Sigmoid colon (tissue), 6 donors: ENCODE measurements at regions not wholly inside any gene's neighbourhood (a gene's known extent, or its start where the extent isn't known, plus 50 kb on each side); places are given as distances from the start of the nearest gene placed in this dataset.
A peak's percentile ranks its signal among the peaks of the same experiment; 100 is the strongest.

Source experiments
- DNase-seq: peaks from one replicate; pipeline ENCODE4 v3.0.0-alpha.2; 2019
- H3K27ac ChIP-seq, 4 donors: fragments of 200-600 bp; sonication (generic); one replicate each; pipeline ENCODE4 v1.5.1; 2016 to 2019; ENCODE audit warnings: mild to moderate bottlenecking in 1 of 4
- H3K27me3 ChIP-seq, 3 donors: fragments of 200-600 bp; sonication (generic); one replicate each; pipeline ENCODE4 v1.5.1; 2019; ENCODE audit warnings: mild to moderate bottlenecking in 1 of 3
- H3K36me3 ChIP-seq, 4 donors: fragments of 200-600 bp; sonication (generic); one replicate each; pipeline ENCODE4 v1.5.1; 2016 to 2019
- H3K4me1 ChIP-seq, 4 donors: fragments of 200-600 bp; sonication (generic); one replicate each; pipeline ENCODE4 v1.5.1; 2017 to 2019
- H3K4me3 ChIP-seq, 4 donors: fragments of 200-600 bp; sonication (generic); one replicate each; pipeline ENCODE4 v1.5.1; 2017 to 2019; ENCODE audit warnings: mild to moderate bottlenecking in 2 of 4, moderate library complexity in 1 of 4
- H3K9me3 ChIP-seq, 4 donors: fragments of 200-600 bp in 3 of 4; sonication (generic) in 3 of 4; one replicate each; pipeline versions ENCODE4 v1.5.1 to v1.6.1; 2013 to 2019
- EP300 ChIP-seq, 4 donors: sonication (generic); formaldehyde crosslinking; IDR thresholded peaks; one replicate each; pipeline ENCODE4 v1.6.1; 2017; ENCODE audit warnings: antibody characterized with exemption in 4 of 4
- POLR2A ChIP-seq, 2 donors: fragments of 450-650 bp; IDR thresholded peaks; one replicate each; pipeline ENCODE4 v1.6.1; 2016; ENCODE audit warnings: antibody characterized with exemption in 2 of 2, mild to moderate bottlenecking in 2 of 2, moderate library complexity in 2 of 2
- POLR2AphosphoS5 ChIP-seq, 4 donors: sonication (generic); formaldehyde crosslinking; IDR thresholded peaks; one replicate each; pipeline ENCODE4 v1.6.1; 2017; ENCODE audit warnings: antibody characterized with exemption in 4 of 4
- WGBS, 2 donors: extraction: QIAGEN DNeasy Blood & Tissue Kit; methylation state at CpG; one replicate each; pipeline ENCODE4 v1.1.7; 2013; 5-methylcytosine and 5-hydroxymethylcytosine counted together
- intact Hi-C: fragments of 100-400 bp; cut with DNase I; formaldehyde crosslinking; loops from one replicate; pipeline ENCODE4 v1.15.1; 2023
- TF ChIP-seq, protein P1 (sequence below), 4 experiments: fragments of 450-650 bp in 3 of 4; fragments of 200-600 bp in 1 of 4; IDR thresholded peaks; one replicate each; pipeline ENCODE4 v1.5.1; 2016 to 2019; ENCODE audit warnings: antibody characterized with exemption in 4 of 4, mild to moderate bottlenecking in 3 of 4, moderate library complexity in 2 of 4
- donor health status: healthy with polysubstance abuse.
- donor health status: healthy.

DNA sequence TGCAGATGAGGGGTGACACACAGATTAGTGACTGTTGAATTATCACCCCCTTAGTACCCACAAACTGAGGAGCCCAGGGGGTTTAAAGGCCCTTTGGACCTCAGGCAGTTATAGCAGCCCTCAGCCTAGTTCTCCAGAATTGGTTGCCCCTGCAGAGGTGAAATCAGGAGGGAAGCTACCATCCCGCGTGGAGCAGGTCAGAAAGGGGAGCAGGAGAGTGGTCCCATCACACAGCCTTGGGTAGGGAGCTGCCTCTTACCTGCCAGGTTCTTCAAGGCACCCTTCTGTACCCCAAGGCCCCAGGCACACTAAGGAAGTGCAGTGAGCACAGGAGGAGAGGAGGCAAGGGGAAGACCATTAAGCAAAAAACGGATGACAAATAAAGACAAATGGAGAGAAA is 121.2 kb upstream of the TNR start:
- intact Hi-C loops, result no loop called here
- DNase-seq, result no peak
- Histone ChIP-seq H3K27ac (no peak overlapping the region), H3K4me3 (no peak overlapping the region), H3K27me3 (no peaks in the 10 kb centered on the region), H3K9me3 (no peaks in the 10 kb centered on the region), H3K36me3 (no peaks in the 10 kb centered on the region), H3K4me1 (peaks cover 0 to 18% (median 13%) of the 10 kb centered on the region in 4 donors)
- TF ChIP-seq, protein P1, sequence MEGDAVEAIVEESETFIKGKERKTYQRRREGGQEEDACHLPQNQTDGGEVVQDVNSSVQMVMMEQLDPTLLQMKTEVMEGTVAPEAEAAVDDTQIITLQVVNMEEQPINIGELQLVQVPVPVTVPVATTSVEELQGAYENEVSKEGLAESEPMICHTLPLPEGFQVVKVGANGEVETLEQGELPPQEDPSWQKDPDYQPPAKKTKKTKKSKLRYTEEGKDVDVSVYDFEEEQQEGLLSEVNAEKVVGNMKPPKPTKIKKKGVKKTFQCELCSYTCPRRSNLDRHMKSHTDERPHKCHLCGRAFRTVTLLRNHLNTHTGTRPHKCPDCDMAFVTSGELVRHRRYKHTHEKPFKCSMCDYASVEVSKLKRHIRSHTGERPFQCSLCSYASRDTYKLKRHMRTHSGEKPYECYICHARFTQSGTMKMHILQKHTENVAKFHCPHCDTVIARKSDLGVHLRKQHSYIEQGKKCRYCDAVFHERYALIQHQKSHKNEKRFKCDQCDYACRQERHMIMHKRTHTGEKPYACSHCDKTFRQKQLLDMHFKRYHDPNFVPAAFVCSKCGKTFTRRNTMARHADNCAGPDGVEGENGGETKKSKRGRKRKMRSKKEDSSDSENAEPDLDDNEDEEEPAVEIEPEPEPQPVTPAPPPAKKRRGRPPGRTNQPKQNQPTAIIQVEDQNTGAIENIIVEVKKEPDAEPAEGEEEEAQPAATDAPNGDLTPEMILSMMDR (IDR thresholded peaks at IDR 0.05), result no peak
- TF ChIP-seq EP300 (IDR thresholded peaks at IDR 0.05), result no peak
- no peak for TF ChIP-seq POLR2AphosphoS5 (IDR thresholded peaks at IDR 0.05)
- TF ChIP-seq POLR2A (IDR thresholded peaks at IDR 0.05), result no peak
- 68 to 75% methylated on average over 3 of the region's 3 CpGs for WGBS, 2 donors

DNA sequence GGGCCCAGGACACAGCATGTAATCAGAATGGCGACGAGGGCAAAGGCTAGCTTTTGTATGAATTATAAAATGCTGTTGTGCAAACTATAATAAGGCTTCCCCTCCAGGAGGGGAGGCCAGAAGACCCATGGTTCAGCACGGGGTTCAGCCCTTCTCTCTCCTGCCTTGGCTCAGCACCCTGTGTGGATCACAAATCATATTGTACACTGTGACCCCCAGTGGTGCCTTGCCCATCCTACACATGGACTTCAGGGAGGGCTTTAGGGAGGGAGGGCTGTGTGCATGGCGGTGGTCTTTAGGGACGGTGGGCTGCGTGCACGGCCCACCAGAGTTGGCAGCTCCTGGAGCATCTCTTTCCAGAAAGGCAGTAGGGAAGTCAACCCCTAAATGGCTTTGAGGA is 120.8 kb upstream of the TNR start:
- Histone ChIP-seq H3K4me3 (no peak overlapping the region), H3K9me3 (no peaks in the 10 kb centered on the region), H3K27ac (no peak overlapping the region), H3K27me3 (no peaks in the 10 kb centered on the region), H3K36me3 (no peaks in the 10 kb centered on the region), H3K4me1 (peaks cover 0 to 18% (median 13%) of the 10 kb centered on the region in 4 donors)
- no peak for DNase-seq
- WGBS, 2 donors, result 89 to 91% methylated on average over 7 of the region's 7 CpGs
- TF ChIP-seq POLR2AphosphoS5 (IDR thresholded peaks at IDR 0.05) (no peak), EP300 (IDR thresholded peaks at IDR 0.05) (no peak), POLR2A (IDR thresholded peaks at IDR 0.05) (no peak)
- TF ChIP-seq, protein P1 (IDR thresholded peaks at IDR 0.05), result no peak
- intact Hi-C loops, result no loop called here

DNA sequence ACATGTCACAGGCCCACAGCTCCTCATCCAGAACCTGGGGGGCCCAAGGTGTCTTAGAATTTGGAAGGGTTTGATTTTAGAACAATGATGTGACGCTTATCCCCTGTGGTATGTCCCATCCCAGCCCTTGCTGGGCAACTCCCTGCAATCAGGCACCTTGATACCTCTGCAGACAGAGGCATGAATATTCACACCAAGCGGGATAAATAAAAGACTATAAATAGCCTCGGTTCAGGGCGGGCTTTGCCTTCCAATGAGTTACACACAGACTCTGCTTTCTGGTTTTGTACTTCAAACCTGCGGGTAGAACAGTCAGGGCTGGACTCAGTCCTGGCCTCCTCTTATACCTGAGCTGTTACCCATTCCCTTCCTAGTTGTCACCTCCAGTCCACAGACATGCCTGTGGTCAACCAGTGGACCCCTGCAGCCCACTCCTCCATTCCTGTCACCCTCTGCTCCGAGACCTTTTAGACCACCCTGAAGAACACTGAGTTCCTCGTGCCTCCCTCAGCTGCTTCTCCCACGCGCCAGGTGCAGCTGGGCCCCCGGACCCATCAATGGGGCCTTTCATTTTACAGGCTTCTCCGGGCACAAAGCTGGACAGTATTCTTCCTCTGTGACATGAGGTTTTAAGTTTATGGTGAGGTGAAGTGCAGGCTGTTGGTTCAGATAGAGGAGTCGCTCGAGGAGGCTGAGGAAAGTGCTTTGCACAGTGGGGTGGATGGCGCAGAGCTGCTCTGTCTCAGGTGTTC is 120.1 kb upstream of the TNR start:
- H3K9me3 ChIP-seq, result no peaks in the 10 kb centered on the region
- intact Hi-C loops, result no loop called here
- WGBS, 2 donors, result 78 to 85% methylated on average over 14 of the region's 14 CpGs

DNA sequence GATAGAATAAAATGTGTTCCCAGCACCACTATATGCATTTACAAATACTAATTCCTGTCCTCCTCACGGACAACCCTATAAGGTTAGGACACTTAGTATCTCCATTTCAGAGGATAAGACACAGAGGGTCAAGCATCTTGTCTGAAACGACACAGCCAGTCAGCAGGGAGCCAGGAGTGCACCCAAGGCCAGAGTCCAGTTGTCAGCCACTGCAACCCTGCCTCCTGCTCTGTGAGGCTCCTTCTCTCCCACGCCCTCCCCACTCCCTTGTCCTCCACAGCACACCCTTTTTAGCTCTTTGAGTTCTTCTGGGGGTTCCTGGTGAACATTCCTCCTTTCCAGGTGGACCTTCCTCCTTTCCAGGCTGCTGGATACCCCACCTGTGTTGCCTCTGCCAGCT is 119.0 kb upstream of the TNR start:
- Histone ChIP-seq H3K27ac (no peak overlapping the region), H3K27me3 (no peaks in the 10 kb centered on the region), H3K4me1 (peaks cover 0 to 23% (median 13%) of the 10 kb centered on the region in 4 donors), H3K4me3 (no peak overlapping the region), H3K36me3 (no peaks in the 10 kb centered on the region), H3K9me3 (no peaks in the 10 kb centered on the region)
- intact Hi-C loops, result no loop called here
- peak; percentile 15 for DNase-seq
- WGBS, 2 donors, result 23 to 69% methylated on average over 3 of the region's 3 CpGs
- no peak for TF ChIP-seq POLR2AphosphoS5 (IDR thresholded peaks at IDR 0.05)
- TF ChIP-seq EP300 (IDR thresholded peaks at IDR 0.05), result no peak
- no peak for TF ChIP-seq POLR2A (IDR thresholded peaks at IDR 0.05)
- TF ChIP-seq, protein P1 (IDR thresholded peaks at IDR 0.05), result no peak

More for the DNA sequence above, 120.1 kb upstream of the TNR start:
- TF ChIP-seq, protein P1 (IDR thresholded peaks at IDR 0.05), result no peak
- TF ChIP-seq POLR2AphosphoS5 (IDR thresholded peaks at IDR 0.05) (no peak), EP300 (IDR thresholded peaks at IDR 0.05) (no peak), POLR2A (IDR thresholded peaks at IDR 0.05) (no peak)
- Histone ChIP-seq H3K4me1 (peaks cover 0 to 18% (median 13%) of the 10 kb centered on the region in 4 donors), H3K4me3 (no peak overlapping the region), H3K36me3 (no peaks in the 10 kb centered on the region), H3K27ac (no peak overlapping the region), H3K27me3 (no peaks in the 10 kb centered on the region)
- no peak for DNase-seq
